Astrocyte (in vitro differentiated cells and primary cell): ENCODE measurements at regions not wholly inside any gene's neighbourhood (a gene's known extent, or its start where the extent isn't known, plus 50 kb on each side); places are given as distances from the start of the nearest gene placed in this dataset.

ENCODE experiments used
- DNase-seq: peaks from one replicate; pipeline ENCODE4 v3.0.0-alpha.2; 2010; ENCODE audit warnings: low read depth
- FAIRE-seq: peaks from 2 replicates; lab custom pipeline; 2011; peaks lifted over from hg19 to GRCh38; lab: Jason Lieb, UNC
- H2AFZ ChIP-seq: 2 replicates; pipeline ENCODE4 v1.6.0; 2012; ENCODE audit warnings: low read depth, low read length, inconsistent platforms
- H3K27ac ChIP-seq: 2 replicates; pipeline ENCODE4 v1.5.1; 2011; ENCODE audit warnings: low read depth, low read length, inconsistent platforms
- H3K27me3 ChIP-seq: 2 replicates; pipeline ENCODE4 v1.6.0; 2011; ENCODE audit warnings: low read length, inconsistent platforms; ENCODE audit not compliant: insufficient read depth
- H3K36me3 ChIP-seq: 2 replicates; pipeline ENCODE4 v1.5.1; 2011; ENCODE audit warnings: low read length, inconsistent platforms; ENCODE audit not compliant: insufficient read depth
- H3K4me1 ChIP-seq: 2 replicates; pipeline ENCODE4 v1.5.1; 2011; ENCODE audit warnings: low read length, inconsistent platforms; ENCODE audit not compliant: insufficient read depth
- H3K4me2 ChIP-seq: 2 replicates; pipeline ENCODE4 v1.6.0; 2012; ENCODE audit warnings: low read length, inconsistent platforms
- H3K4me3 ChIP-seq: 2 replicates; pipeline ENCODE4 v1.5.1; 2011; ENCODE audit warnings: low read depth, mild to moderate bottlenecking, low read length, inconsistent platforms; ENCODE audit not compliant: insufficient read depth
- H3K79me2 ChIP-seq: 2 replicates; pipeline ENCODE4 v1.6.0; 2012; ENCODE audit warnings: mild to moderate bottlenecking, low read length, inconsistent platforms; ENCODE audit not compliant: insufficient read depth
- H3K9ac ChIP-seq: 2 replicates; pipeline ENCODE4 v1.6.0; 2012; ENCODE audit warnings: mild to moderate bottlenecking, low read length, inconsistent platforms
- H3K9me3 ChIP-seq: 2 replicates; pipeline ENCODE4 v1.5.1; 2012; ENCODE audit warnings: low read depth, mild to moderate bottlenecking, low read length, inconsistent platforms; ENCODE audit not compliant: insufficient read depth
- H4K20me1 ChIP-seq: 2 replicates; pipeline ENCODE4 v1.6.0; 2012; ENCODE audit warnings: low read length, inconsistent platforms; ENCODE audit not compliant: insufficient read depth
- H3K27ac Mint-ChIP-seq: one replicate; pipeline ENCODE4 v1.8.0; 2021; ENCODE audit warnings: mild to moderate bottlenecking, mixed read lengths; ENCODE audit not compliant: unreplicated experiment
- H3K27me3 Mint-ChIP-seq: one replicate; pipeline ENCODE4 v1.8.0; 2021; ENCODE audit warnings: low read depth, mixed read lengths; ENCODE audit not compliant: unreplicated experiment
- H3K36me3 Mint-ChIP-seq: one replicate; pipeline ENCODE4 v1.8.0; 2021; ENCODE audit warnings: low read depth, mixed read lengths; ENCODE audit not compliant: unreplicated experiment
- H3K4me1 Mint-ChIP-seq: one replicate; pipeline ENCODE4 v1.8.0; 2021; ENCODE audit warnings: low read depth, mixed read lengths; ENCODE audit not compliant: unreplicated experiment
- H3K4me3 Mint-ChIP-seq: one replicate; pipeline ENCODE4 v1.8.0; 2021; ENCODE audit warnings: mild to moderate bottlenecking, moderate library complexity, mixed read lengths; ENCODE audit not compliant: unreplicated experiment
- H3K9me3 Mint-ChIP-seq: one replicate; pipeline ENCODE4 v1.8.0; 2021; ENCODE audit warnings: mild to moderate bottlenecking, mixed read lengths; ENCODE audit not compliant: unreplicated experiment
- EZH2 ChIP-seq: IDR thresholded peaks from 2 replicates; pipeline ENCODE4 v1.6.1; 2012; ENCODE audit warnings: mild to moderate bottlenecking, low read length, inconsistent platforms; ENCODE audit not compliant: insufficient read depth
- TF ChIP-seq, protein P1 (sequence below): IDR thresholded peaks from 2 replicates; pipeline ENCODE4 v1.5.1; 2011; ENCODE audit warnings: low read depth, mild to moderate bottlenecking, inconsistent platforms, low read length, moderate library complexity; ENCODE audit not compliant: insufficient read depth

DNA sequence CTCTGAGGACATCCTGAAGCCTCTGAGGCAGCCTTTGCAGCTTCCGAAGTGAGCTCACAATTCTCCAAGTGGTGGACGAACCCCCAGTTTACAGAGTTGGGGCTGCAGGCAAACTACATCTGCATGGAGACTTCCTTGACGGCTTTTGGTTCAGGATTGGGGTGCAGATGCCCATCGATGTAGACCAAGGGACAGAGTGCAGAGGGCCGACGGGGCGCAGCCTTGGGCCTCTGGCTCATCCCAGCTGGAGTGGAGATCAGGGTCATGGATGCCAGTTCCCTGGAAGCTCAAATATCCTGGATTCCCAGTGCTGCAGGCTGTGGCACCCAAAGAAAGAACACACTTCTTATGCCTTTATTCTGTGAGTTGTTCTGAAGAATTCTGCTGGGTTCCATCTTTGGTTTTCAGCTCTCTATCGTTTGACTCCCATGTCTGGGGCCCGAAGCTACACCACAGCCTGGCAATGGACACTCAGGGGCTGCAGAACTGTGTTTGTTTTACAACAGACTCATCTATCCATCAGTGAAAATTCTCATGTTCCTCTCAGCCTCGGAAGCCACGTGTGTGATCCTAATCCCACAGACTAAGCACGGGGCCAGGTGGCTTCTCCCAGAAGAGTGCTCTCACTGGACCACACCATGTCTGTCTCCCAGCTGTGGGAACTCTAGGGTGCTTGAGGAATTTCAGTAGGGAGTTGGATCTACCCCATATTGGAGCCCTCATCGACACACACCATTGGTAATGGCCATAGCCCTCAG lies 414.1 kb upstream of the MYT1L start:
- Mint-ChIP-seq H3K4me3 (no peak overlapping the region), H3K9me3 (no peaks in the 10 kb centered on the region), H3K27ac (no peak overlapping the region), H3K36me3 (no peaks in the 10 kb centered on the region), H3K4me1 (peaks cover 21% of the 10 kb centered on the region), H3K27me3 (peaks cover 8% of the 10 kb centered on the region)
- Histone ChIP-seq H3K4me2 (no peak overlapping the region), H3K9ac (no peak overlapping the region), H3K4me3 (no peak overlapping the region), H3K27ac (no peak overlapping the region), H3K27me3 (no peaks in the 10 kb centered on the region), H3K4me1 (no peaks in the 10 kb centered on the region), H4K20me1 (no peaks in the 10 kb centered on the region), H3K9me3 (peaks cover 10% of the 10 kb centered on the region), H2AFZ (no peak overlapping the region), H3K79me2 (no peaks in the 10 kb centered on the region), H3K36me3 (no peaks in the 10 kb centered on the region)
- no peak for DNase-seq
- FAIRE-seq: no peak
- TF ChIP-seq EZH2: no peak
- TF ChIP-seq, protein P1, sequence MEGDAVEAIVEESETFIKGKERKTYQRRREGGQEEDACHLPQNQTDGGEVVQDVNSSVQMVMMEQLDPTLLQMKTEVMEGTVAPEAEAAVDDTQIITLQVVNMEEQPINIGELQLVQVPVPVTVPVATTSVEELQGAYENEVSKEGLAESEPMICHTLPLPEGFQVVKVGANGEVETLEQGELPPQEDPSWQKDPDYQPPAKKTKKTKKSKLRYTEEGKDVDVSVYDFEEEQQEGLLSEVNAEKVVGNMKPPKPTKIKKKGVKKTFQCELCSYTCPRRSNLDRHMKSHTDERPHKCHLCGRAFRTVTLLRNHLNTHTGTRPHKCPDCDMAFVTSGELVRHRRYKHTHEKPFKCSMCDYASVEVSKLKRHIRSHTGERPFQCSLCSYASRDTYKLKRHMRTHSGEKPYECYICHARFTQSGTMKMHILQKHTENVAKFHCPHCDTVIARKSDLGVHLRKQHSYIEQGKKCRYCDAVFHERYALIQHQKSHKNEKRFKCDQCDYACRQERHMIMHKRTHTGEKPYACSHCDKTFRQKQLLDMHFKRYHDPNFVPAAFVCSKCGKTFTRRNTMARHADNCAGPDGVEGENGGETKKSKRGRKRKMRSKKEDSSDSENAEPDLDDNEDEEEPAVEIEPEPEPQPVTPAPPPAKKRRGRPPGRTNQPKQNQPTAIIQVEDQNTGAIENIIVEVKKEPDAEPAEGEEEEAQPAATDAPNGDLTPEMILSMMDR: no peak

- H3K9ac ChIP-seq: no peak overlapping the region
- no peaks in the 10 kb centered on the region for H3K36me3 Mint-ChIP-seq
- H3K27me3 Mint-ChIP-seq: peaks cover 16% of the 10 kb centered on the region
- no peaks in the 10 kb centered on the region for H3K27me3 ChIP-seq
- no peak overlapping the region for H3K27ac Mint-ChIP-seq
- H3K4me3 ChIP-seq: no peak overlapping the region
- no peak for TF ChIP-seq EZH2
- TF ChIP-seq, protein P1: no peak
- no peaks in the 10 kb centered on the region for H4K20me1 ChIP-seq
- H3K9me3 ChIP-seq: peaks cover 9% of the 10 kb centered on the region
- H2AFZ ChIP-seq: no peak overlapping the region
- no peak overlapping the region for H3K4me2 ChIP-seq
- no peak overlapping the region for H3K4me3 Mint-ChIP-seq
- no peak overlapping the region for H3K27ac ChIP-seq
- DNase-seq (no peak), FAIRE-seq (no peak)
- peaks cover 3% of the 10 kb centered on the region for H3K9me3 Mint-ChIP-seq
- no peaks in the 10 kb centered on the region for H3K4me1 ChIP-seq
- H3K4me1 Mint-ChIP-seq: peaks cover 21% of the 10 kb centered on the region
- no peaks in the 10 kb centered on the region for H3K36me3 ChIP-seq
- no peaks in the 10 kb centered on the region for H3K79me2 ChIP-seq
Observed at GRCh38 chr2:2744107-2744506, 413.0 kb upstream of the MYT1L start.

- Histone ChIP-seq H3K36me3 (no peaks in the 10 kb centered on the region), H3K27me3 (no peaks in the 10 kb centered on the region), H3K9me3 (peaks cover 9% of the 10 kb centered on the region), H2AFZ (no peak overlapping the region), H3K4me2 (no peak overlapping the region), H4K20me1 (no peaks in the 10 kb centered on the region), H3K27ac (no peak overlapping the region), H3K4me3 (no peak overlapping the region), H3K79me2 (no peaks in the 10 kb centered on the region), H3K9ac (no peak overlapping the region), H3K4me1 (no peaks in the 10 kb centered on the region)
- TF ChIP-seq, protein P1: no peak
- no peak for TF ChIP-seq EZH2
- Mint-ChIP-seq H3K36me3 (no peaks in the 10 kb centered on the region), H3K27me3 (peaks cover 19% of the 10 kb centered on the region), H3K27ac (peak overlapping the region; percentile 70), H3K9me3 (peaks cover 3% of the 10 kb centered on the region), H3K4me3 (peak overlapping the region; percentile 9), H3K4me1 (peaks cover 21% of the 10 kb centered on the region)
- FAIRE-seq (no peak), DNase-seq (peak; percentile 49)
Observed at GRCh38 chr2:2743164-2743571, 412.1 kb upstream of the MYT1L start.
